ENCODE measurements at regions not wholly inside any gene's neighbourhood (a gene's known extent, or its start where the extent isn't known, plus 50 kb on each side); places are given as distances from the start of the nearest gene placed in this dataset.

DNA sequence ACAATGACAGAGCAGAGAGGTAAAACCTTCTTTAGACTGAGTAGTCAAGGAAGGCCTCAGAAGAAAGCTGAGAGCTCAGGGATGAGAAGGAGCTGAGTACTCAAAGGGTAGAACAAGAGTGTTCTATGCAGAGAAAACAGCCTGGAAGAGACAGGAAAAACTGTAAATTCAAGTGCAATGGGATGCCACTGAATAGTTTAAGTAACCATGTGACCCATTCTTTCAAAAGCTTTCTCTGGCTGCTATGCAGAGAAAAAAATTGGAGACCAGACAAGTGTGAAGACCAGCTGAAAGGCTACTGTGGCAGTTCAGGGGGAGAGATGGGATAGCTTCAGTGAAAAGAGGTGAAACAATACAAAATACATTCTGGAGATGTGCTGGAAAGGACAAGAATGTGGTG is 61.3 kb upstream of the RNF38 start:
- no peak for DNase-seq (ENCODE audit: low read depth)

- peak; percentile 46 for DNase-seq (ENCODE audit: low read depth)
Observed at GRCh38 chr9:36458430-36458915, 58.4 kb upstream of the RNF38 start.

- no peak for DNase-seq (ENCODE audit: low read depth)
Observed at GRCh38 chr9:36457836-36458429, 57.9 kb upstream of the RNF38 start.

GRCh38 chr9:36456480-36457065 is 56.5 kb upstream of the RNF38 start:
- no peak for DNase-seq (ENCODE audit: low read depth)

DNA sequence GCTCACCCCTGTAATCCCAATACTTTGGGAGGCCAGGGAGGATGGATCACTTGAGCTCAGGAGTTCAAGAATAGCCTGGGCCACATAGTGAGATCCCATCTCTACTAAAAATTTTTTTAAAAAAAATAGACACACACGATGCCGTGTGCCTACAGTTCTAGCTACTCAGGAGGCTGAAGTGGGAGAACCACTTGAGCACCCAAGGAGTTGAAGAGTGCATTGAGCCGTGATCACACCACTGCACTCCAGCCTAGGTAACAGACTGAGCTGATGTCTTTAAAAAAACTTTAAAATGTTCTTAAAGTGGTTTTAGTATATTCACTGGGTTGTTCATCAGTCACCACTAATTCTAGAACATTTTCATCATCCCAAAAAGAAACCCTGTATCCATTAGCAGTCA is 51.9 kb upstream of the RNF38 start:
- DNase-seq (ENCODE audit: low read depth), result no peak

DNA sequence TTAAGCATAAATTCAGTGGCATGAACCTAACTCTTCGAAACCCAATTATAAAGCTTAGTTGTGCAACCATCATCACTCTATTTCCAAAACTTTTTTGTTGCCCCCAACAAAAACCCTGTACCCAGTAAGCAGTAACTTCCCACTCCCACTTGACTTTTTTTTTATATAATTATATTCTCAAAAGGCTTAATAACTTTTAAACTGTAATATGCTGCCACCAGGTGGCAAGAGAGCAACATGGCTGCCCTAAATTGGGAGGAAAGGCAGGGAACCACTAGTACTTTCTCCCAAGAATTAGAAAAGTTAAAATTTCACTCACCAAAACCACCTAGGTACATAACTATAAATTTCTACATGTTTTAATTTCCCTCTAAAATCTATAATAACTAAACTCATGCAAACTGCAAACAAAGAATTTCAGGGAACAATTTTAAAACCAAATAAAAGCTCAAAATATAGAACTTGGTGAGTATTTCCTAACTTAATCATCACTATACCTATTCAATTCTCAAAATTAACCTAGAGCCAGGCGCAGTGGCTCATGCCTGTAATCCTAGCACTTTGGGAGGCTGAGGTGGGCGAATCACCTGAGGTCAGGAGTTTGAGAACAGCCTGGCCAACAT is 50.2 kb upstream of the RNF38 start:
- no peak for DNase-seq (ENCODE audit: low read depth)
